Neural cell (in vitro differentiated cells): ENCODE measurements at regions not wholly inside any gene's neighbourhood (a gene's known extent, or its start where the extent isn't known, plus 50 kb on each side); places are given as distances from the start of the nearest gene placed in this dataset.

ENCODE experiments used
- CTCF ChIP-seq: fragments of 450-650 bp; IDR thresholded peaks from 2 replicates; pipeline ENCODE4 v1.5.1; 2014; ENCODE audit warnings: antibody characterized with exemption, mild to moderate bottlenecking, moderate library complexity; ENCODE audit not compliant: poor library complexity, severe bottlenecking
- MXI1 ChIP-seq: fragments of 450-650 bp; conservative IDR thresholded peaks from 2 replicates; pipeline ENCODE4 v1.6.1; 2014; ENCODE audit warnings: antibody characterized with exemption, mild to moderate bottlenecking; ENCODE audit not compliant: poor library complexity, severe bottlenecking
- POLR2AphosphoS5 ChIP-seq: IDR thresholded peaks from 2 replicates; pipeline ENCODE4 v1.6.1; 2012
- SMC3 ChIP-seq: fragments of 450-650 bp; conservative IDR thresholded peaks from 2 replicates; pipeline ENCODE4 v1.6.1; 2014; ENCODE audit warnings: antibody characterized with exemption, mild to moderate bottlenecking, moderate library complexity; ENCODE audit not compliant: poor library complexity

DNA sequence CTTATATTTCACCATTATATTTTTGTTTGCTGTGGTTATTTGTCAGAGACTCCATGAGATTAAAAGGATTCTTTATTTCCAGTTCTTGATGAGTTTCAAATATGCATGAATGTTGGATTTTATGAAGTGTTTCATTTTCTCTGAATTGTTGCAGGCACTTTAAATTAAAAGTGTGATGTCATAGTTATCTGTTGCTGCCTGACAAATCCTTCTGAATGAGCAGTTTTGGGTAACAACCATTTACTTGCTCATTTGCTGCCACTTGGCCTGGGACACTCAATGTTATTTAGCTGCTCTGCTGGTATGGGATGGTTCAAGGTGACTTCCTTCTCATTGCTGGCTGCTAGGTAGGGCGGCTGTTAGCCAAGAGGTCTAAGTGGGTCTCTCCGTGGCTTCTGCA, 173.5 kb downstream of the LPIN1 start:
- TF ChIP-seq POLR2AphosphoS5 (no peak), SMC3 (no peak), CTCF (no peak), MXI1 (no peak)
